HCT116 (cell line): ENCODE measurements at regions not wholly inside any gene's neighbourhood (a gene's known extent, or its start where the extent isn't known, plus 50 kb on each side); places are given as distances from the start of the nearest gene placed in this dataset.

Experiments used
- ATAC-seq: fragments of 200-7000 bp; cut with Tn5 transposase; 2 replicates; pipeline ENCODE4 v1.9.1; 2020; ENCODE audit warnings: mild to moderate bottlenecking, moderate library complexity
- BruUV-seq: library from RNA; stranded (reverse); fragments of 400-500 nt; replicated peaks from 2 replicates; lab custom pipeline; 2021; lab: Mats Ljungman, UMichigan
- CTCF ChIA-PET: fragments of 300-600 bp; sonication (Branson Sonifier 250); formaldehyde crosslinking; loops from one replicate; lab custom pipeline; 2021; ENCODE audit warnings: antibody characterized with exemption; lab: Charles Lee
- POLR2A ChIA-PET: fragments of 300-600, 350-600 bp; sonication (Branson Sonifier 250); formaldehyde crosslinking; loops from one replicate; lab custom pipeline; 2021; ENCODE audit warnings: antibody characterized with exemption; lab: Charles Lee
- RAD21 ChIA-PET, 2 experiments: fragments of 300-600 bp; sonication (Branson Sonifier 250); formaldehyde crosslinking; loops; one replicate each; lab custom pipeline; 2023; ENCODE audit warnings: low total read pairs in 2 of 2; ENCODE audit not compliant: uncharacterized antibody in 2 of 2, unreplicated experiment in 2 of 2, low non-redundant PET in 1 of 2; lab: Charles Lee
- DNase-seq: peaks from one replicate; pipeline ENCODE4 v3.0.0-alpha.2; 2010; ENCODE audit warnings: low read depth, low spot score
- H2AFZ ChIP-seq: fragments of 200-600 bp; shearing (Covaris generic), sonication (generic); 2 replicates; pipeline ENCODE4 v1.6.1; 2017; ENCODE audit warnings: low read depth, mixed run types, mixed read lengths, antibody characterized with exemption, low read length; ENCODE audit not compliant: poor library complexity, severe bottlenecking
- H3K27ac ChIP-seq: 2 replicates; pipeline ENCODE4 v1.5.1; 2012; ENCODE audit warnings: low read depth, low read length
- H3K27me3 ChIP-seq: fragments of 200-600 bp; sonication (generic); 2 replicates; pipeline ENCODE4 v1.6.1; 2016; ENCODE audit warnings: mixed run types, low read length, mixed read lengths; ENCODE audit not compliant: insufficient read depth
- H3K36me3 ChIP-seq, 2 experiments: fragments of 200-500 bp in 1 of 2; fragments of 200-600 bp in 1 of 2; sonication (Bioruptor generic) in 1 of 2; sonication (generic) in 1 of 2; 2 replicates each; pipeline versions ENCODE4 v1.5.1 to v1.6.1; 2014 to 2016; ENCODE audit warnings: low read length in 2 of 2, inconsistent platforms in 1 of 2, mixed read lengths in 1 of 2, mixed run types in 1 of 2; ENCODE audit not compliant: insufficient read depth in 2 of 2, control insufficient read depth in 1 of 2
- H3K4me1 ChIP-seq, 2 experiments: fragments of 200-600 bp in 1 of 2; sonication (generic) in 1 of 2; 2 replicates each; pipeline versions ENCODE4 v1.5.1 to v1.6.1; 2012 to 2017; ENCODE audit warnings: low read length in 2 of 2, inconsistent platforms in 1 of 2, mild to moderate bottlenecking in 1 of 2, mixed read lengths in 1 of 2, mixed run types in 1 of 2, moderate library complexity in 1 of 2; ENCODE audit not compliant: insufficient read depth in 2 of 2, control insufficient read depth in 1 of 2
- H3K4me2 ChIP-seq: fragments of 200-600 bp; sonication (generic); 2 replicates; pipeline ENCODE4 v1.6.1; 2017; ENCODE audit warnings: mixed run types, low read length, mixed read lengths
- H3K4me3 ChIP-seq, 2 experiments: fragments of 200-600 bp in 1 of 2; sonication (generic) in 1 of 2; replicated peaks in 1 of 2; 2 replicates each; pipeline ENCODE4 v1.5.1; 2011 to 2016; ENCODE audit warnings: low read length in 2 of 2, control low read depth in 1 of 2, low read depth in 1 of 2, mild to moderate bottlenecking in 1 of 2, mixed read lengths in 1 of 2, mixed run types in 1 of 2
- H3K79me2 ChIP-seq: fragments of 200-600 bp; sonication (generic); 2 replicates; pipeline ENCODE4 v1.6.1; 2017; ENCODE audit warnings: mild to moderate bottlenecking, mixed run types, low read length, moderate library complexity, mixed read lengths; ENCODE audit not compliant: insufficient read depth
- H3K9ac ChIP-seq: fragments of 200-600 bp; sonication (generic); 2 replicates; pipeline ENCODE4 v1.6.1; 2016; ENCODE audit warnings: low read length, mixed read lengths
- H3K9me2 ChIP-seq: fragments of 200-600 bp; sonication (generic), shearing (Covaris generic); 2 replicates; pipeline ENCODE4 v1.6.1; 2017; ENCODE audit warnings: mixed run types, mild to moderate bottlenecking, moderate library complexity; ENCODE audit not compliant: insufficient read depth
- H3K9me3 ChIP-seq, 2 experiments: fragments of 200-500 bp in 1 of 2; fragments of 200-600 bp in 1 of 2; sonication (Bioruptor generic) in 1 of 2; sonication (generic) in 1 of 2; 2 replicates each; pipeline ENCODE4 v1.6.1; 2014 to 2017; ENCODE audit warnings: low read length in 2 of 2, mixed read lengths in 2 of 2, inconsistent platforms in 1 of 2, low read depth in 1 of 2, mild to moderate bottlenecking in 1 of 2, mixed run types in 1 of 2, moderate library complexity in 1 of 2; ENCODE audit not compliant: control insufficient read depth in 1 of 2, insufficient read depth in 1 of 2
- H4K20me1 ChIP-seq: fragments of 200-600 bp; sonication (generic), shearing (Covaris generic); 2 replicates; pipeline ENCODE4 v1.6.1; 2017; ENCODE audit warnings: mixed run types, mild to moderate bottlenecking, moderate library complexity; ENCODE audit not compliant: insufficient read depth
- ATF3 ChIP-seq: IDR thresholded peaks from 2 replicates; pipeline ENCODE4 v1.6.1; 2012
- CEBPB ChIP-seq: IDR thresholded peaks from 2 replicates; pipeline ENCODE4 v1.6.1; 2012; ENCODE audit warnings: low read depth
- ELF1 ChIP-seq: IDR thresholded peaks from 2 replicates; pipeline ENCODE4 v1.6.1; 2012; ENCODE audit warnings: low read depth, borderline replicate concordance
- EZH2phosphoT487 ChIP-seq: fragments of 200-600 bp; IDR thresholded peaks from 2 replicates; pipeline ENCODE4 v1.6.1; 2018; ENCODE audit warnings: antibody characterized with exemption, borderline replicate concordance
- FOSL1 ChIP-seq: IDR thresholded peaks from 2 replicates; pipeline ENCODE4 v1.6.1; 2012; ENCODE audit warnings: low read depth
- POLR2AphosphoS5 ChIP-seq: IDR thresholded peaks from 2 replicates; pipeline ENCODE4 v1.6.1; 2011; ENCODE audit warnings: mild to moderate bottlenecking, low read depth, low read length, moderate library complexity
- SRF ChIP-seq: IDR thresholded peaks from 2 replicates; pipeline ENCODE4 v1.6.1; 2012; ENCODE audit warnings: low read depth
- YY1 ChIP-seq: IDR thresholded peaks from 2 replicates; pipeline ENCODE4 v1.6.1; 2011; ENCODE audit warnings: low read length, low read depth, moderate library complexity, mild to moderate bottlenecking; ENCODE audit not compliant: insufficient replicate concordance; ENCODE audit errors: extremely low read depth
- ZBTB33 ChIP-seq: IDR thresholded peaks from 2 replicates; pipeline ENCODE4 v1.6.1; 2011; ENCODE audit warnings: mild to moderate bottlenecking, low read length, moderate library complexity; ENCODE audit not compliant: insufficient replicate concordance; ENCODE audit errors: extremely low read depth
- ZFX ChIP-seq: fragments of 450-650 bp; IDR thresholded peaks from 2 replicates; pipeline ENCODE4 v1.6.1; 2017
- intact Hi-C: fragments of 100-400 bp; cut with micrococcal nuclease; formaldehyde crosslinking; loops from 2 replicates; pipeline ENCODE4 v1.10.0; 2022

- RAD21 ChIA-PET, result no interaction called here
These were observed 76.3 kb upstream of the TGFBR2 start for GRCh38 chr3:30530084-30530483.

GRCh38 chr3:30531017-30531570 lies 75.3 kb upstream of the TGFBR2 start:
- H3K4me1 ChIP-seq, result no peaks in the 10 kb centered on the region
- ChIA-PET CTCF (no interaction called here), POLR2A (no interaction called here), RAD21 (no interaction called here)
- TF ChIP-seq CEBPB, result no peak
- no peak for TF ChIP-seq FOSL1
- TF ChIP-seq EZH2phosphoT487, result no peak
- no peak for TF ChIP-seq SRF
- TF ChIP-seq ELF1, result no peak
- no peak for TF ChIP-seq ZBTB33
- TF ChIP-seq YY1, result no peak
- no peak for TF ChIP-seq POLR2AphosphoS5
- no peak for TF ChIP-seq ATF3
- H3K4me2 ChIP-seq, result no peak overlapping the region
- H3K9me3 ChIP-seq, result no peaks in the 10 kb centered on the region
- H2AFZ ChIP-seq, result no peak overlapping the region
- intact Hi-C loops, result no loop called here
- ATAC-seq (no peak), DNase-seq (no peak)
- H3K27ac ChIP-seq, result no peak overlapping the region
- H3K27me3 ChIP-seq, result no peaks in the 10 kb centered on the region
- no peaks in the 10 kb centered on the region for H4K20me1 ChIP-seq
- H3K9ac ChIP-seq, result no peak overlapping the region
- H3K79me2 ChIP-seq, result no peaks in the 10 kb centered on the region
- H3K9me2 ChIP-seq, result no peaks in the 10 kb centered on the region
- H3K4me3 ChIP-seq, result no peak overlapping the region
- H3K36me3 ChIP-seq, result no peaks in the 10 kb centered on the region
- no TSS peak for BruUV-seq

More at GRCh38 chr3:30530084-30530483, 76.3 kb upstream of the TGFBR2 start:
- H3K4me2 ChIP-seq, result no peak overlapping the region
- no peak overlapping the region for H3K9ac ChIP-seq
- POLR2A ChIA-PET, result no interaction called here
- H3K9me3 ChIP-seq, result no peaks in the 10 kb centered on the region
- intact Hi-C loops, result no loop called here
- no peaks in the 10 kb centered on the region for H3K36me3 ChIP-seq
- no peak overlapping the region for H3K27ac ChIP-seq
- H2AFZ ChIP-seq, result no peak overlapping the region
- ATAC-seq, result no peak
- DNase-seq, result no peak
- no peaks in the 10 kb centered on the region for H4K20me1 ChIP-seq
- CTCF ChIA-PET, result no interaction called here
- no peaks in the 10 kb centered on the region for H3K79me2 ChIP-seq
- no peaks in the 10 kb centered on the region for H3K9me2 ChIP-seq
- no peaks in the 10 kb centered on the region for H3K4me1 ChIP-seq
- TF ChIP-seq ZFX (no peak), FOSL1 (no peak)
- TF ChIP-seq, all 23 proteins: peak for 0
- Histone ChIP-seq H3K27me3 (no peaks in the 10 kb centered on the region), H3K4me3 (no peak overlapping the region)
- BruUV-seq, result no TSS peak
